ENCODE measurements at regions not wholly inside any gene's neighbourhood (a gene's known extent, or its start where the extent isn't known, plus 50 kb on each side); places are given as distances from the start of the nearest gene placed in this dataset.

GRCh38 chrX:131356725-131357124, 67.6 kb upstream of the IGSF1 start:
- Histone ChIP-seq H3K4me1 (ENCODE audit: control insufficient read depth in 2 of 3, insufficient read depth in 2 of 3, low read depth in 1 of 3, low read length in 3 of 3) (no peaks in the 10 kb centered on the region), H3K4me3 (ENCODE audit: low read length in 3 of 3) (no peak overlapping the region), H3K9ac (ENCODE audit: low read length in 3 of 3) (no peak overlapping the region), H3K27ac (ENCODE audit: low read depth in 2 of 2, low read length in 2 of 2) (no peak overlapping the region), H3K36me3 (ENCODE audit: control insufficient read depth in 2 of 3, insufficient read depth in 3 of 3, low read length in 3 of 3) (no peaks in the 10 kb centered on the region), H3K27me3 (ENCODE audit: control insufficient read depth, insufficient read depth, low read length) (peaks cover 5% of the 10 kb centered on the region), H3K9me3 (ENCODE audit: control insufficient read depth in 2 of 3, insufficient read depth in 1 of 3, low read length in 3 of 3) (no peaks in the 10 kb centered on the region)
- DNase-seq: no peak
- intact Hi-C loops (cut with DNase I): loop anchor here (5.0 kb wide), 1 partner anchor 179 kb away; no protein-coding TSS in a partner anchor
- TF ChIP-seq CTCF (IDR thresholded peaks at IDR 0.05; ENCODE audit: borderline replicate concordance, extremely low read depth, insufficient read depth): no peak
- no peak for FAIRE-seq

GRCh38 chrX:131359611-131360010, 70.5 kb upstream of the IGSF1 start:
- H3K9ac ChIP-seq (ENCODE audit: low read length in 3 of 3): no peak overlapping the region
- no peaks in the 10 kb centered on the region for H3K4me1 ChIP-seq (ENCODE audit: control insufficient read depth in 2 of 3, insufficient read depth in 2 of 3, low read depth in 1 of 3, low read length in 3 of 3)
- peaks cover 5% of the 10 kb centered on the region for H3K27me3 ChIP-seq (ENCODE audit: control insufficient read depth, insufficient read depth, low read length)
- H3K9me3 ChIP-seq (ENCODE audit: control insufficient read depth in 2 of 3, insufficient read depth in 1 of 3, low read length in 3 of 3): no peaks in the 10 kb centered on the region
- H3K27ac ChIP-seq (ENCODE audit: low read depth in 2 of 2, low read length in 2 of 2): no peak overlapping the region
- H3K4me3 ChIP-seq (ENCODE audit: low read length in 3 of 3): no peak overlapping the region
- DNase-seq: peak in 2 of 5 donors; percentile 32 to 66
- intact Hi-C loops (cut with DNase I): loop anchor here (5.0 kb wide), 1 partner anchor 182 kb away; no protein-coding TSS in a partner anchor
- no peak for TF ChIP-seq CTCF (IDR thresholded peaks at IDR 0.05; ENCODE audit: borderline replicate concordance, extremely low read depth, insufficient read depth)
- FAIRE-seq: peak; percentile 23
- no peaks in the 10 kb centered on the region for H3K36me3 ChIP-seq (ENCODE audit: control insufficient read depth in 2 of 3, insufficient read depth in 3 of 3, low read length in 3 of 3)

GRCh38 chrX:131365766-131366165, 76.7 kb upstream of the IGSF1 start:
- Histone ChIP-seq H3K9me3 (ENCODE audit: control insufficient read depth in 2 of 3, insufficient read depth in 1 of 3, low read length in 3 of 3) (no peaks in the 10 kb centered on the region), H3K27ac (ENCODE audit: low read depth in 2 of 2, low read length in 2 of 2) (no peak overlapping the region), H3K4me3 (ENCODE audit: low read length in 3 of 3) (peak overlapping the region in 1 of 3 donors; percentile 6), H3K27me3 (ENCODE audit: control insufficient read depth, insufficient read depth, low read length) (peaks cover 6% of the 10 kb centered on the region), H3K9ac (ENCODE audit: low read length in 3 of 3) (no peak overlapping the region), H3K36me3 (ENCODE audit: control insufficient read depth in 2 of 3, insufficient read depth in 3 of 3, low read length in 3 of 3) (no peaks in the 10 kb centered on the region), H3K4me1 (ENCODE audit: control insufficient read depth in 2 of 3, insufficient read depth in 2 of 3, low read depth in 1 of 3, low read length in 3 of 3) (no peaks in the 10 kb centered on the region)
- intact Hi-C loops (cut with DNase I): no loop called here
- DNase-seq: peak in 2 of 5 donors; percentile 15 to 16
- no peak for TF ChIP-seq CTCF (IDR thresholded peaks at IDR 0.05; ENCODE audit: borderline replicate concordance, extremely low read depth, insufficient read depth)
- FAIRE-seq: no peak

- FAIRE-seq (peak; percentile 94), DNase-seq (peak in 2 of 5 donors; percentile 26 to 48)
- Histone ChIP-seq H3K4me1 (ENCODE audit: control insufficient read depth in 2 of 3, insufficient read depth in 2 of 3, low read depth in 1 of 3, low read length in 3 of 3) (no peaks in the 10 kb centered on the region), H3K9ac (ENCODE audit: low read length in 3 of 3) (no peak overlapping the region), H3K36me3 (ENCODE audit: control insufficient read depth in 2 of 3, insufficient read depth in 3 of 3, low read length in 3 of 3) (no peaks in the 10 kb centered on the region), H3K9me3 (ENCODE audit: control insufficient read depth in 2 of 3, insufficient read depth in 1 of 3, low read length in 3 of 3) (no peaks in the 10 kb centered on the region), H3K27me3 (ENCODE audit: control insufficient read depth, insufficient read depth, low read length) (peaks cover 6% of the 10 kb centered on the region), H3K4me3 (ENCODE audit: low read length in 3 of 3) (no peak overlapping the region), H3K27ac (ENCODE audit: low read depth in 2 of 2, low read length in 2 of 2) (no peak overlapping the region)
- TF ChIP-seq CTCF (IDR thresholded peaks at IDR 0.05; ENCODE audit: borderline replicate concordance, extremely low read depth, insufficient read depth): no peak
- intact Hi-C loops (cut with DNase I): no loop called here
Observed at GRCh38 chrX:131366407-131366806, 77.3 kb upstream of the IGSF1 start.

All from kidney (tissue), 13 donors.